Stimulated activated CD8-positive, alpha-beta memory T cell treated with anti-CD3 and anti-CD28 coated beads, Interleukin-15, amount 100 ng/mL, for 48 hours (primary cell): ENCODE measurements at regions not wholly inside any gene's neighbourhood (a gene's known extent, or its start where the extent isn't known, plus 50 kb on each side); places are given as distances from the start of the nearest gene placed in this dataset.
"Not testable (repeated sequence)": the region's sequence is repeated elsewhere in the genome, so short reads cannot be mapped to it uniquely, and the experiment has no call there.

Experiments used
- DNase-seq, 2 donors: peaks; one replicate each; pipeline ENCODE4 v3.0.0-alpha.2; 2020; ENCODE audit warnings: low read depth in 2 of 2

- no peak for DNase-seq
These were observed 706.3 kb downstream of the TFAP2A start for GRCh38 chr6:9708600-9708999.

GRCh38 chr6:9704989-9705388 lies 709.9 kb downstream of the TFAP2A start:
- DNase-seq: no peak

GRCh38 chr6:9702914-9703313 lies 712.0 kb downstream of the TFAP2A start:
- DNase-seq: no peak

- DNase-seq: no peak
These were observed 715.0 kb downstream of the TFAP2A start for GRCh38 chr6:9699888-9700287.

GRCh38 chr6:9697263-9697931 lies 717.5 kb downstream of the TFAP2A start:
- DNase-seq: no peak

DNA sequence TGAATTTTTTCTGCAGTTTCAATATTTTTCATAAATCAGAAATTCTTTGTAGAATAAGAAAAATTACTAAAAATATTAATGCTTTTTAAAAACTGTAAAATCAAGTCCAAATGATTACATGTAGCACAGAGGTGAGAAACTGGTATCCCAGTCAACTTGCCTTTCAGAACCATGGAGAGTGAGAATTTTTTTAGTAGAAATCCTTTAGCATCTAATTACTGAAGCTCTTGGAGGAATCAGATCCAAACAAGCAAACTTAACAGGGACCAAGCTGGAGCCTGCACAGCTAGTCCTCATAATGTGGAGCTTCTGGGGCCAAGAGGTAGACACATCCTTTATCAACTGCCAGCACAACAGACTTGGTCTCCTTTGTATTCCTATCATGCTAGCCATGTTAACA lies 724.5 kb downstream of the TFAP2A start:
- no peak for DNase-seq

DNA sequence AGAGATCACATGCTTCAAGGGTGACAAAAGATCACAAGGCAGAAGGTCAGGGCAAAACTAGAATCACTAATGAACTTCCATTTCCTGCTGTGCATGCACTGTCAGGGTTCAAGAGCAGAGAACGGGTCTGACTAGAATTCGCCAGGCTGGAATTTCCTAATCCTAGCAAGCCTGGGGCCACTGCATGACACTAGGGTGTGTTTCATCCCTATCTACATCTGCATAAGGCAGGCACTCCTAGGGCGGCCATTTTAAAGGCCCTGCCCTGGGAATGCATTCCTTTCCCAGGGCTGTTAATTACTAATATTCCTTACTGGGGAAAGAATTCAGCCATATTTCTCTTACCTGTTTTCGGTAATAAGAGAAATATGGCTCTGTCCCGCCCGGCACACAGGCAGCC lies 734.1 kb downstream of the TFAP2A start:
- not testable (repeated sequence) for DNase-seq

GRCh38 chr6:9675122-9675521 lies 739.8 kb downstream of the TFAP2A start:
- no peak for DNase-seq

- no peak for DNase-seq
These were observed 755.0 kb downstream of the TFAP2A start for GRCh38 chr6:9659848-9660247.

- DNase-seq: no peak
These were observed 756.9 kb downstream of the TFAP2A start for GRCh38 chr6:9657994-9658393.

DNA sequence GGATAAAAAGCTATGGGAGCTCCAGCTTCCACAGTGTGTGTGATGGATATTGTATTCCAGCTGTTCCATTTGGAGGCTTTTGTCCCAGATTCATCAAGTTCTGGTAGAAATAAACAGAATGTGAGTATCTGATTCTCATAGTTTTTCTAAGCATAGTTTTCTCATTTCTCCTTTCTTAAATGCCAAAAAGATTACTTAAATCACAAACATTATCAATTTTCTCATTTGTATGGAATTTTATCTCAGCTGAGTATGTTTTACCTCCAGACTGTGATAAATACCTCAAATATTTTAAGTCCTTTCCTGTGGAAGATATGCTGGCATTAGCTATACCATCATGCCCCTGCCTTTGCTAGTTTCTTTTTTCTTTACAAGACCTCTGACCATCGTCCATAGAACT lies 767.3 kb downstream of the TFAP2A start:
- no peak for DNase-seq

- no peak for DNase-seq
These were observed 767.8 kb downstream of the TFAP2A start for GRCh38 chr6:9647071-9647445.

DNA sequence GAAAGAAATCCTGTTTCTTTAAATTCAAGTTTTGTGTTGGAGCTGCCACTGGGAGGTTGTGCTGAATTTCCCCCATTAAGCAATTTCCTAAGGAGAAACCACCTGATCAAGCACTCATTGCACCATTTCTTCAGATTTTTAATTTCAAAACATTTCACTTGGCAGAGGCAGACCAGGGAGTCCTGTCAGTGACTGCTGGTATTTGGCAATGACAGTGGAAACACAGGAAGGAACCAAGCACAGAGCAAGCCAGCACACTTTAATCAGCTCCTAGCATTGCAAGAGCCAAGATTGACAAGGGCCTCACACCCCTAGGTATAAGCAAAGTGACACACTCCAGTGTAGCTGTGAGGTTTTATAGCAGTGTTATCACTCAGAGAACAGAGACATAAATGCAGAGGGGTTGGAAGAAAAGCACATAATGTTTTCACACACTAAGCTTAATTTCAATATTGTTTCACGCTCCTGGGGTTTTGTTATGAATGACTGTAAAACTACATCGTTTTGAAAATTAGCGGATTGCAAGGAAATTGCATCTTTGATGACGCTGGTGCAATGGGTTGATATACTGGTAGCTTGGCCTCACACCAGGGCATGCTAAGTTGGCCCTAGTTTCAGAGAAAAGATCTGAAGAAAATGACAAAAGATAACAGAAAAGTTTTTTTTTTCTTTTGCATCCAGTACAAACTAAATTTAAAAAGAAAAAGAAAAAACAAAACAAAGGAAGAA lies 768.4 kb downstream of the TFAP2A start:
- DNase-seq: no peak

GRCh38 chr6:9638861-9639260 lies 776.0 kb downstream of the TFAP2A start:
- DNase-seq: no peak

- DNase-seq: no peak
These were observed 780.1 kb downstream of the TFAP2A start for GRCh38 chr6:9634776-9635175.

DNA sequence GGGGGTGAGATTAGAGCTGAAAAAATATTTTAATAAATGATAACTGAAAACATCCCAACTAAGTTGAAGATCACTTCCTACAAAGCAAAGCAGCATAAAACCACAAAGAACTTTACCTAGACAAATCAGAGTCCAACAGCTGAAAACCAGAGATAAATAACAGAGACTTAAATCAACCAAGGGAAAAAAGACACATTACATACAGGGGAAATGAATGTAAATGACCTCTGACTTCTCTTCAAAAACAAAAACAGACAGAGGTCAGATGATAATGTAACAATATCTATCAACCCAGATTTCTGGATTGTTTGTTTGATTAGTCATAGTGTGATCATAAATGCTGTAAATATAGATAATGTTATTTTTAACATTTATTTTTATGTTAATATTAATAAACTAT lies 782.8 kb downstream of the TFAP2A start:
- no peak for DNase-seq

GRCh38 chr6:9628819-9629218 lies 786.1 kb downstream of the TFAP2A start:
- DNase-seq: no peak

- DNase-seq: no peak
These were observed 787.0 kb downstream of the TFAP2A start for GRCh38 chr6:9627916-9628315.

GRCh38 chr6:9623985-9624384 lies 790.9 kb downstream of the TFAP2A start:
- DNase-seq: no peak

DNA sequence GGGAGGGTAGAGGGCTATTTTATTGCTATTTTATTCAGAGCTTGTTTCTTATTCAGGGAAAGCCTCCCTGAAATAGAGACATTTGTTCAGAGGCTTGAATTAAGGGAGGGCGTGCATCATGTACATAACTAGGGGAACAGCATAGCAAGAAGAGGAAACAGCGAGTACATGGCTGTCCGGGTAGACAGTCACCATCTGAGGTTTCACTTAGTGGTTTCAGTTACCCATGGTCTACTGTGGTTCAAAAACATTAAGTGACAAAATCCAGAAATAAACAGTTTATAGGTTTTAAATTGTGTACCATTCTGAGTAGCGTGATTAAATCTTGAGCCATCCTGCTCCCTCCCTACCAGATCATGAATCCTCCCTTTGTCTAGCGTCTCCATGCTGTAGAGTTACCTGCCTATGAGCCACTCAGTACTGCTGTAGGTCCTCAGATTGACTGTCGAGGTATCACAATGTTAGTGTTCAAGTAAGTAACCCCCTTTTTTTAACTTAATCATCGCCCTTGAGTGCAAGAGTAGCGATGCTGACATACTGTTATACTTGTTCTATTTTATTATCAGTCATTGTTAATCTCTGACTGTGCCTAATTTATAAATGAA lies 791.5 kb downstream of the TFAP2A start:
- DNase-seq: no peak

DNA sequence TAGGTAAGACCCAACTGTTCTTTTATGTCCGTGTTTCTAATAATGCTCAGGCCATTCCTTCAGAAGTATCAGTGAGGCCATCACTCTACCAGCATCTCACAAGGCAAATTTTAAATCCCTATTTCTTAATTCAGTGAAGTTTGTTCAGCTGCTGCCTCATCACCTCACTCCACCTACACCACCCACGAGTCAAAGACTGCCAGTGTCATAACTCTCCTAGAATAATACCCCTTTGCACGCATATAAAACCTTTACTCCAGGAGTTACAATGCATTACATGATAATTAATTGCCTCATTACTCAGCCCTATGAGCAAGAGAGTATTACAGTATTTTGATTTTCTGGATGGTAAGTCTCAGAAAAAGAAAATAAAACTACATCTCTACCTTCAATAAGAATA lies 793.6 kb downstream of the TFAP2A start:
- DNase-seq: no peak

GRCh38 chr6:9620687-9621086 lies 794.2 kb downstream of the TFAP2A start:
- no peak for DNase-seq

- DNase-seq: no peak
These were observed 794.6 kb downstream of the TFAP2A start for GRCh38 chr6:9620263-9620662.
